Endothelial cell of umbilical vein (primary cell): ENCODE measurements at regions not wholly inside any gene's neighbourhood (a gene's known extent, or its start where the extent isn't known, plus 50 kb on each side); places are given as distances from the start of the nearest gene placed in this dataset.

ENCODE experiments used
- BruUV-seq: library from RNA; stranded (reverse); fragments of 400-500 nt; replicated peaks from 2 replicates; lab custom pipeline; 2021; lab: Mats Ljungman, UMichigan
- CTCF ChIA-PET: fragments of 300-600, 350-600 bp; sonication (Branson Sonifier 250); formaldehyde crosslinking; loops from one replicate; lab custom pipeline; 2021; ENCODE audit warnings: antibody characterized with exemption, inconsistent platforms; lab: Charles Lee
- POLR2A ChIA-PET: fragments of 300-600, 350-600 bp; sonication (Branson Sonifier 250); formaldehyde crosslinking; loops from one replicate; lab custom pipeline; 2021; ENCODE audit warnings: antibody characterized with exemption, inconsistent platforms; lab: Charles Lee
- DNase-seq: peaks from one replicate; pipeline ENCODE4 v3.0.0-alpha.2; 2011; ENCODE audit warnings: low read depth, low spot score
- FAIRE-seq: peaks from 2 replicates; lab custom pipeline; 2011; peaks lifted over from hg19 to GRCh38; lab: Jason Lieb, UNC
- H2AFZ ChIP-seq: 2 replicates; pipeline ENCODE4 v1.6.0; 2012; ENCODE audit warnings: low read depth, low read length, control low read depth, inconsistent platforms
- H3K27ac ChIP-seq: 2 replicates; pipeline ENCODE4 v1.5.1; 2011; ENCODE audit warnings: low read depth, mild to moderate bottlenecking, control low read depth, low read length, moderate library complexity; ENCODE audit not compliant: insufficient read depth
- H3K27me3 ChIP-seq, 2 experiments: 2 replicates each; pipeline versions ENCODE4 v1.6.0 to v1.6.1; 2011; ENCODE audit warnings: low read length in 2 of 2, mixed read lengths in 1 of 2; ENCODE audit not compliant: control insufficient read depth in 2 of 2, insufficient read depth in 2 of 2
- H3K36me3 ChIP-seq, 2 experiments: 2 replicates in 1 of 2; 3 replicates in 1 of 2; pipeline ENCODE4 v1.5.1; 2011; ENCODE audit warnings: low read length in 2 of 2, mild to moderate bottlenecking in 1 of 2, moderate library complexity in 1 of 2; ENCODE audit not compliant: control insufficient read depth in 2 of 2, insufficient read depth in 2 of 2; ENCODE audit errors: extremely low read depth in 1 of 2
- H3K4me1 ChIP-seq: 3 replicates; pipeline ENCODE4 v1.5.1; 2011; ENCODE audit warnings: mild to moderate bottlenecking, low read length; ENCODE audit not compliant: control insufficient read depth, insufficient read depth; ENCODE audit errors: extremely low read depth
- H3K4me2 ChIP-seq: 2 replicates; pipeline ENCODE4 v1.6.1; 2011; ENCODE audit warnings: low read length, control low read depth, mixed read lengths; ENCODE audit not compliant: insufficient read depth
- H3K4me3 ChIP-seq, 3 experiments: fragments of 200-600 bp in 1 of 3; sonication (generic), shearing (Covaris generic) in 1 of 3; replicated peaks in 1 of 3; 2 replicates each; pipeline ENCODE4 v1.5.1; 2011 to 2016; ENCODE audit warnings: control low read depth in 3 of 3, low read length in 3 of 3, mild to moderate bottlenecking in 2 of 3, inconsistent platforms in 1 of 3, low read depth in 1 of 3, moderate library complexity in 1 of 3; ENCODE audit not compliant: insufficient read depth in 1 of 3
- H3K79me2 ChIP-seq: 2 replicates; pipeline ENCODE4 v1.6.0; 2012; ENCODE audit warnings: low read length, inconsistent platforms; ENCODE audit not compliant: control insufficient read depth, insufficient read depth
- H3K9ac ChIP-seq: replicated peaks from 2 replicates; pipeline ENCODE3; 2011; ENCODE audit warnings: low read length, control low read depth; ENCODE audit not compliant: insufficient read depth; ENCODE audit errors: extremely low read depth
- H3K9me1 ChIP-seq: replicated peaks from 3 replicates; pipeline ENCODE4 v1.6.0; 2011; ENCODE audit warnings: mild to moderate bottlenecking, low read length; ENCODE audit not compliant: control insufficient read depth, insufficient read depth; ENCODE audit errors: extremely low read depth
- H3K9me3 ChIP-seq: replicated peaks from 2 replicates; pipeline ENCODE4 v1.5.1; 2012; ENCODE audit warnings: low read length, inconsistent platforms; ENCODE audit not compliant: control insufficient read depth, insufficient read depth
- H4K20me1 ChIP-seq: replicated peaks from 2 replicates; pipeline ENCODE3; 2011; ENCODE audit warnings: mild to moderate bottlenecking, low read length; ENCODE audit not compliant: control insufficient read depth, insufficient read depth; ENCODE audit errors: extremely low read depth
- CTCF ChIP-seq, 2 donors: IDR thresholded peaks; 1 replicate in 1 of 2; 2 replicates in 1 of 2; pipeline ENCODE4 v1.5.1; 2011; ENCODE audit warnings: low read length in 2 of 2, mild to moderate bottlenecking in 2 of 2, moderate library complexity in 2 of 2, control low read depth in 1 of 2, inconsistent platforms in 1 of 2, low read depth in 1 of 2; ENCODE audit not compliant: insufficient read depth in 1 of 2; ENCODE audit errors: extremely low read depth in 1 of 2
- EZH2 ChIP-seq: IDR thresholded peaks from 2 replicates; pipeline ENCODE4 v1.6.1; 2012; ENCODE audit warnings: borderline replicate concordance, low read depth, mild to moderate bottlenecking, moderate library complexity, low read length, inconsistent platforms; ENCODE audit not compliant: severe bottlenecking
- FOS ChIP-seq: IDR thresholded peaks from 2 replicates; pipeline ENCODE4 v1.6.1; 2011; ENCODE audit warnings: mild to moderate bottlenecking, low read length, moderate library complexity, borderline replicate concordance; ENCODE audit not compliant: insufficient read depth
- GATA2 ChIP-seq: IDR thresholded peaks from 2 replicates; pipeline ENCODE4 v1.7.0; 2011; ENCODE audit warnings: low read depth, mild to moderate bottlenecking, moderate library complexity, mixed read lengths, low read length; ENCODE audit not compliant: insufficient read length, insufficient read depth
- JUN ChIP-seq: IDR thresholded peaks from 2 replicates; pipeline ENCODE4 v1.6.1; 2011; ENCODE audit warnings: borderline replicate concordance, low read depth; ENCODE audit not compliant: insufficient read length, insufficient read depth
- MAX ChIP-seq: IDR thresholded peaks from 2 replicates; pipeline ENCODE4 v1.6.1; 2011; ENCODE audit not compliant: insufficient read depth, insufficient read length
- MYC ChIP-seq: IDR thresholded peaks from one replicate; pipeline ENCODE4 v1.6.1; 2011; ENCODE audit warnings: mild to moderate bottlenecking, low read depth, low read length
- POLR2A ChIP-seq: IDR thresholded peaks from 2 replicates; pipeline ENCODE4 v1.6.1; 2012; ENCODE audit warnings: low read depth, mild to moderate bottlenecking, control low read depth, low read length
- POLR2AphosphoS5 ChIP-seq: IDR thresholded peaks from 2 replicates; pipeline ENCODE4 v1.6.1; 2012; ENCODE audit warnings: low read depth, mild to moderate bottlenecking, control low read depth, low read length, moderate library complexity; ENCODE audit not compliant: insufficient read depth
- dilution Hi-C: fragments of 300-500 bp; cut with MboI; formaldehyde crosslinking; loops from one replicate; pipeline ENCODE4 v1.15.0; 2019; ENCODE audit warnings: low sequenced_read_pairs; ENCODE audit not compliant: extremely low pct_ligation_motif_present
- intact Hi-C: fragments of 100-400 bp; cut with micrococcal nuclease; formaldehyde crosslinking; loops from one replicate; pipeline ENCODE4 v1.10.0; 2022

DNA sequence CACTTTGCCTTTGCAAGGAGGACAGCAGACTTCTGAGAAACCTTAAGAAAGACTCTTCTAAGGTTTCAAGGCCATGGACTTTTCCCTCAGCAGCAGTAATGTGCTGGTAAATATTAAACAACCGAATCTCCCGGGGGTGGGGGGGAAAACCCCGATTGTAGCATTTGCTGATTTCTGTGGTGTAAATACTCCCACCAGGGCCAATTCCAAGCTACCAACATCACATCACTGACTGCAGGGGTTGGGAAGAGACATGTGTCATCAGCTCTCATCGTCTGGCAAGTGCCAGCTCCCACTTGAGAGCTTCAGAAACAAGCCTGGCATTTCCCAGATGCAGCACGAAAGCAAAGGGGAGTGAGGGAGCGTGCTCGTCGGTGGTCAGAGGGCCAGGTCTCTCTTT, 101.2 kb downstream of the BCOR start:
- Histone ChIP-seq H3K9ac (no peak overlapping the region), H3K27ac (no peak overlapping the region), H3K4me1 (no peaks in the 10 kb centered on the region), H3K4me2 (no peak overlapping the region), H3K9me3 (no peaks in the 10 kb centered on the region), H3K27me3 (no peaks in the 10 kb centered on the region), H3K79me2 (no peaks in the 10 kb centered on the region), H3K36me3 (no peaks in the 10 kb centered on the region), H3K4me3 (no peak overlapping the region), H2AFZ (no peak overlapping the region), H4K20me1 (no peaks in the 10 kb centered on the region), H3K9me1 (no peaks in the 10 kb centered on the region)
- ChIA-PET POLR2A (no interaction called here), CTCF (interaction anchor here (1.2 kb wide), 1 partner anchor 60 kb away, joined by 3 read pairs; no protein-coding TSS in a partner anchor)
- DNase-seq, result no peak
- dilution Hi-C loops (no loop called here), intact Hi-C loops (no loop called here)
- no TSS peak for BruUV-seq
- TF ChIP-seq POLR2A (no peak), MYC (no peak), MAX (no peak), EZH2 (no peak), CTCF (IDR thresholded peaks at IDR 0.05; ENCODE audit: extremely low read depth in 1 of 2, insufficient read depth in 1 of 2, low read depth in 1 of 2, low read length in 2 of 2) (no peak), GATA2 (no peak), FOS (no peak), POLR2AphosphoS5 (no peak), JUN (no peak)
- FAIRE-seq, result no peak
